ENCODE measurements at regions not wholly inside any gene's neighbourhood (a gene's known extent, or its start where the extent isn't known, plus 50 kb on each side); places are given as distances from the start of the nearest gene placed in this dataset.

DNA sequence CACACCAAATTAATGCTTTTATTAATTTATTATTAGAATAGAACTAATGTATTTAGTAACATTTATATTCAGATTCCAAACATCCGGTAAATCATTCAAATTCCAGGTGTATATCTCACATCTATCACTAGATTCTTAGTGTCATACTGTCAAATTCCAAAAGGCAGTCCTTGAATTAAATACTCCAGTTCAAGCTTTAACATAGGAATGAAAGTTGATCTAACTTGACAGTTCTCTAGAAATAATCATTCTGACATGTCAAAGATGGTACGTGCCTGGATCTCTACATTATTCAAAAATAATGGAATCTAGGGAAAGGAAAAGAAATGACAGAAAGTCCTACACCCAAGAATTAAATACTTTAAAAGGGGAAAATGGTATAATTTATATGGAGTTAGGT lies 1161.5 kb downstream of the PCDH9 start:
- no peak for TF ChIP-seq FOXA1 (IDR thresholded peaks at IDR 0.05)
- no peak for TF ChIP-seq ELF4 (IDR thresholded peaks at IDR 0.05)
- no peak for TF ChIP-seq SP1 (IDR thresholded peaks at IDR 0.05)
- TF ChIP-seq FOXM1 (IDR thresholded peaks at IDR 0.05; ENCODE audit: borderline replicate concordance), result no peak
- no peak for TF ChIP-seq SUZ12 (IDR thresholded peaks at IDR 0.05)
- no peak for TF ChIP-seq CTBP1 (IDR thresholded peaks at IDR 0.05; ENCODE audit: borderline replicate concordance)
- TF ChIP-seq TARDBP (IDR thresholded peaks at IDR 0.05), result no peak

All from HEK293T (cell line).